ENCODE measurements at regions not wholly inside any gene's neighbourhood (a gene's known extent, or its start where the extent isn't known, plus 50 kb on each side); places are given as distances from the start of the nearest gene placed in this dataset.
"Not testable (repeated sequence)": the region's sequence is repeated elsewhere in the genome, so short reads cannot be mapped to it uniquely, and the experiment has no call there.

DNA sequence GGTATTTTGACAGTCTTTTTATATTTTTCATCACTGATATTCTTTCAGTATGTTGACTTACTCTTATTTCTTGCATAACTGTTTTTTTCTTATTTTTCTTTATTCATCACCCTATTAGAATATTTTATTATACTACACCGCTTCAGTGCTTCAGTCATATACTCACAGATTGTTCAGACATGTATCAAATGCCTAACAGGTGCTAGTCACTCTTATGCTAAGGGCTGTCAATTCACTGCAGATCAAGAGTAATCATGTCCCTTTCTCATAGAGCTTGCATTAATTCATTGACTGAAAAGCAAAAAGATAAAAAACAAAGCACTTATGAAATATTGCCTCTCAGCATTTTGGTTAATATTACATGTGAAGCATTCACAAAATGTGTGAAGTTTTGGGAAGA, 1435.6 kb downstream of the STIM2 start:
- no peak for DNase-seq (ENCODE audit: low spot score)

DNA sequence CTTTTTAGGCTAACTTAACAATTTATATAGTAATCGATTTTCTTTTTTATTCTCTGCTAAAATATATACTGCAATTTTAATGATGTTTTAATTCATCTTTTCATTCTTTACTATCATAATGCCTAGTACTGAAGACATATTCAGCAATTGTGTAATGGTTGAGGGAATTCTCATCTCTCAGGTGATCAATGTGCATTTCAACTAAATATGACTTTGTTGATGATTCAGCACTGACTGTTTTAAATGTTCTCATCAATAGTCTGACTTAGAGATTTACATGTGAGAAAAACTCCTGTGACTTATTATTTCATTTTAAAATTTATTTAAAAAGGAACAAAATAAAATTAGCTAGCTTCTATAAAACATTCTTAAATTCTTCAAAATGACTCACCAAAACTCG, 1450.3 kb downstream of the STIM2 start:
- DNase-seq (ENCODE audit: low spot score) = no peak

DNA sequence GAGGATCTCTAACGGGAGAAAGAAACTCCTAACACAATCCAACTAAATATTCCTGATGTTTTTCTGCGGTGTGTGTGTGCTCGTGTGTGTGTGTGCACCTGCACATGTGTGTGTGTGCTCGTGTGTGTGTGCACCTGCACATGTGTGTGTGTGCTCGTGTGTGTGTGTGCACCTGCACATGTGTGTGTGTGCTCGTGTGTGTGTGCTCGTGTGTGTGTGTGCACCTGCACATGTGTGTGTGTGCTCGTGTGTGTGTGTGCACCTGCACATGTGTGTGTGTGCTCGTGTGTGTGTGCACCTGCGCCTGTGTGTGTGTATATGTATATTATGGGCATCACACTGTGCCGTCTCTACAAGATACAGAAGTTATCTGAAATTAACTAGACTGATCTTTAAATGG, 1451.9 kb downstream of the STIM2 start:
- DNase-seq (ENCODE audit: low spot score) = not testable (repeated sequence)

- no peak for DNase-seq (ENCODE audit: low spot score)
These were observed 1453.4 kb downstream of the STIM2 start for GRCh38 chr4:28313729-28314713.

- no peak for DNase-seq (ENCODE audit: low spot score)
These were observed 1456.6 kb downstream of the STIM2 start for GRCh38 chr4:28317221-28317620.

GRCh38 chr4:28334249-28334648, 1473.6 kb downstream of the STIM2 start:
- DNase-seq (ENCODE audit: low spot score) = no peak

GRCh38 chr4:28341784-28342183, 1481.1 kb downstream of the STIM2 start:
- DNase-seq (ENCODE audit: low spot score) = no peak

- DNase-seq (ENCODE audit: low spot score) = no peak
These were observed 1489.8 kb downstream of the STIM2 start for GRCh38 chr4:28350485-28350884.

DNA sequence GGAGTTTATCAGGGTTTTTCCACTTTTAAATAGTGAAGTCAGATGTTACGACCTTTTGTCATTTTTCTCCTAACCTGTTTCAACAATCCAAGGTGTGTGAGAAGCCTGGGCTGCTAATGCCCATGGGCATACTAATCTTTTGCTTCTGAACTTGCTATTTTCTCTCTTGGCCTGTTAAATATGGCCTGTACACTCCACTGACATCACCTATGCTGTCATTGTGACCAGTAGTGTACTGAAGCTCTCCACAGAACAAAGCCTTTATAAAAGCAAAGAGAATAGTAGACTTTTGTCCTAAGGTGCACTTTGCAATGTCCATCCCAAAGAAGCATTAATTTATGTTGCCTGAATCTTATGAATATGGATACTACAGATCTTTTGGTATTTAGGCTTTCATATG, 1490.5 kb downstream of the STIM2 start:
- no peak for DNase-seq (ENCODE audit: low spot score)

GRCh38 chr4:28351826-28352225, 1491.2 kb downstream of the STIM2 start:
- no peak for DNase-seq (ENCODE audit: low spot score)

- DNase-seq (ENCODE audit: low spot score) = no peak
These were observed 1494.4 kb downstream of the STIM2 start for GRCh38 chr4:28354880-28355656.

DNA sequence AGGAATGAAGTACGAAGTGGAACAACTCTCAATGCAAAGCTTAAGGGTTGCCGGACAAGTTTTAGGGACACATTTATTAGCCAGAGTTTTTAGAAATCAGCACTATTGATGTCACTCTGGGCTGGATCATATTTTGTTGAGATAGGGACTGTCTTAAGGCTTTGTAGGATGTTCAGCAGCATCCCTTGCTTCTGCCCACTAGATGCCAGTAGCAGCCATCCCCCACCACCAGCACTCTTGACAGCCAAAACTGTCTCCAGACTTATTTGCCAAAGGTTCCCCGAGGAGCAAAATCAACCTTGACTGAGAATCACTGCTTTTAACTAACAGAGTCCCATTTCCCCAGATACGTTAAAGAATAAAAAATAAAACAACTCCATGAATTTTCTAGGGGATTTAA, 1497.3 kb downstream of the STIM2 start:
- no peak for DNase-seq (ENCODE audit: low spot score)

GRCh38 chr4:28358606-28359005, 1498.0 kb downstream of the STIM2 start:
- no peak for DNase-seq (ENCODE audit: low spot score)

DNA sequence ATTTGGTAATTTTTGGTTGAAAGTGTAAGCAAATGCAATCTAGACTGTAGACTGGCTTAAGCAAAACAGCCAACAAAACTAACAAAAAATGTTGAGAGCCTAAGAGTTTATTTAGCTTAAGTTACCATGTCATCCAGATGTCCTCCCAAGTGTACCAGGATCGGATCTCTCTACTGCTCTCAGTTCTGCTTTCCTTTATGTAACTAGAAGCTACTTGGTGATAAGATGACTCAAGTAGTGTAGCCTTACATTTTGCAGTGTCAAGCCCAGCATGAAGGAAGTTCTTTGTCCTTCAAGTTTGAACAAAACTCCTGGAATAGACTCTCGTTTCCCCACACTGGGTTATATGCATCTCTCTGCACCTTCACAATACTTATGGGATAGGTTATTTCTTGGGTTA, 1500.0 kb downstream of the STIM2 start:
- no peak for DNase-seq (ENCODE audit: low spot score)

DNA sequence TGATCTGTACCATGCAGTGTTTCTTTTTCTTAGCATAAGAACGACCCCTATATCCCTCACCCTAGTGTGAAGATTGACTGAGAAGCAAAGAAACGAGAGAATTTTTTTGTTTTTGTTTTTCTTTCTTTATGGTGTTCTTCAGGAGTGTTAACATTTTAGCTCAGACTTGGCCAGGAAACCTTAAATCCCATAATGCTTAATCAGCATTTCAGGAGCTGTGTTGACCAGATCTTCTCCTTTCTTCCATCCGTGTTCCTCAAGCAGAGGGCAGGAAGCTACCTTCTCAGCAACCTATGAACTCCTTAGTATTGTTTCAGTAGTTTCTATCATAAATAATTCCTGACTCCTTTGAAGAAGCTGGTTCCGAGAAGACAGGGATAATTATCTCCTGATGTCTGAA, 1501.5 kb downstream of the STIM2 start:
- DNase-seq (ENCODE audit: low spot score) = no peak

DNA sequence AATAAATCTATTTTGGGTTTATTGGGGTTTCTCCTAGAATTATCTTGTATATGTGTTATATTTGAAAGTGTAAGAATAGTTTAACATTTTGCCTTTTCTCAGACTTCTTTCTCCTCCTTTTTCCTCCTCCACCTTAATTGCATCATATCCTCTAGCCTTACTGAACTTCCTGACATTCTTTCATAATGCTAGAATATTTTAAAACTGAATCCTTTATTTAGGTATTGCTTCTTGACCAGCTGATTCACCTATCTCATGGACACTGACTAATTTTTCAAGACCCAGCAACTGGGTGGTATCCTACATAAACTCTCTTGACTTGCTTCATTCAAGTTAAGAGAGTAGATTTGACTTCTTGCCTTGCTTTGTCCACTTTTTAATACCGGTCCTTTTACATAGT, 1508.9 kb downstream of the STIM2 start:
- DNase-seq (ENCODE audit: low spot score) = no peak

DNA sequence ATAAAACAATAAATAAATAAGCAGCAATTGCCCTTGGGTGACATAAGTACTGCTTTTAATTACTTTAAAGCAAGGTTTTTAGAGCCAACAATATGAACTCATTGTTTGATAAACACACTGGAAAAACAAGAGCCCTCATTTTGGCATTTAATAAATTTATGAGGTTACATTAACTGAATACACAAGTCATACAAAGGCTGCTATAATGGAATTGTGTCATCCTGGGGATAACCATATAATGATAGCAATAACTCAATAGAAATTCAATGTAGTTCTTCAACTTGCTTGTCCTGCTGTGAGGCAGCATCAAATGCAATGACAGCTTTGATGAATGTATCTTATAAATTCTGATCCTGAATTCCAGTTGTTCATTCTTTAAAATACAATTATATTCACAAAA, 1512.5 kb downstream of the STIM2 start:
- no peak for DNase-seq (ENCODE audit: low spot score)

GRCh38 chr4:28373601-28374000, 1513.0 kb downstream of the STIM2 start:
- DNase-seq (ENCODE audit: low spot score) = no peak

GRCh38 chr4:28378109-28378830, 1517.6 kb downstream of the STIM2 start:
- DNase-seq (ENCODE audit: low spot score) = no peak

DNA sequence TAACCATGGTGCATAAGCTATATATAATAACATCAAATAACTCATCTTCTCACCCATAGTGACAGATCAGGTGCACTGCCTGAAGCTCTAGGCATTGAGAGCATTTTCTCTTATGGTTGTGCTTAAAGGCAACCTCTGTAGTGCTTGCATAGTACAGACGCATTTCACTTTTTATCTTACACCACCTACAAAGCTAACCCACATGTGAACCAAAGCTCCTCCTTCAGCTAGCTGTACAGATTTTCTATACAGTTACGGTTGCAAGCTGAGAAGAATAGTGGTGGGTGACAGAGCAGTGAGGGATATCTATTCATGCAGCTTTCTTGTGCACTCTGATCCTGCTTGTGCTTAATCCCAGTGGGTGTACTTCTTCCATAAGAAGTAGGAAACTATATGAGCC, 1525.2 kb downstream of the STIM2 start:
- DNase-seq (ENCODE audit: low spot score) = no peak

DNA sequence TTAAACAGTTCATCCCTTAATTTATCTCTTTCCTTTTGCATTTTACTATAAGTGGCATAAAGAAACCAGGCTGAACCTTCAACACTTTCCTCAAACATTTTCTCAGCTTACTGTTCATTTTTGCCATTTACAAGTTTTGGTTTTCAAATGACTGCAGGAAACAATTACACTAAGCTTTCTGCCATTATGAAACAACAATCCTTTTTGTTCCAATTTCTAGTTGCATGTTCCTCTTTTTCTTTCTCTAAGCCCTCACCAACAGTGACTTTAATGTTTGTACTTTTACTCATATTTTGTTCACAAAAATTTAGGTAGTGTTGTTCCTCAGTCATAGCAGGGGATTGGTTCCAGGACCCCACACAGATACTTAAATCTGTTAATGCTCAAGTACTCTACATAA, 1526.1 kb downstream of the STIM2 start:
- no peak for DNase-seq (ENCODE audit: low spot score)

GRCh38 chr4:28388471-28388870, 1527.8 kb downstream of the STIM2 start:
- DNase-seq (ENCODE audit: low spot score) = no peak

- DNase-seq (ENCODE audit: low spot score) = no peak
These were observed 1531.2 kb downstream of the STIM2 start for GRCh38 chr4:28391877-28392276.
